ENCODE measurements at regions not wholly inside any gene's neighbourhood (a gene's known extent, or its start where the extent isn't known, plus 50 kb on each side); places are given as distances from the start of the nearest gene placed in this dataset.

DNA sequence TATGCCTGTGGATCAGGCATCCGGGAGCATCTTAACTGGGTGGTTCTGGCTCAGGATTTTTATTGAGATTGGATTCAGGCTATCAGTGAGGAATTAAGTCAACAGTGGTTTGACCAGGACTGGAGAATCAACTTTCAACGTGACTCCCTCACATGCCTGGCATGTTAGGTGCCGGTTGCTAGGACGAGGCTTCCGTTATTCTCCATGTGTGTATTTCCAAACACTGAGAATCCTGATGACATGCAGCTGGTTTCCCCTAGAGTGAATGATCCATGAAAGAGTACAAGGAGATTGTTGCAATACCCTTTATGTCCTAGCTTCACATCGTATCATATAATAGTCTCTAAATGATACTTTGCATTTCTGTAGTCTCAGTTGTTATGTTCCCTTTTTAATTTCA is 529.2 kb downstream of the ANXA1 start:
- H3K4me1 ChIP-seq (ENCODE audit: insufficient read depth) = no peaks in the 10 kb centered on the region
- no peaks in the 10 kb centered on the region for H3K27me3 ChIP-seq (ENCODE audit: insufficient read depth)
- TF ChIP-seq ZNF114 (CRISPR knock-in tag; IDR thresholded peaks at IDR 0.05) (no peak), POLR2AphosphoS5 (IDR thresholded peaks at IDR 0.05; ENCODE audit: low read depth) (no peak), NANOG (IDR thresholded peaks at IDR 0.05; ENCODE audit: borderline replicate concordance) (no peak), EZH2phosphoT487 (IDR thresholded peaks at IDR 0.05; ENCODE audit: unreplicated experiment) (no peak), REST (IDR thresholded peaks at IDR 0.05; ENCODE audit: unreplicated experiment) (no peak), CREB1 (CRISPR knock-in tag; IDR thresholded peaks at IDR 0.05; ENCODE audit: low read depth) (no peak), ZNF331 (CRISPR knock-in tag; IDR thresholded peaks at IDR 0.05; ENCODE audit: low read depth) (no peak)
- TF ChIP-seq, protein P1, sequence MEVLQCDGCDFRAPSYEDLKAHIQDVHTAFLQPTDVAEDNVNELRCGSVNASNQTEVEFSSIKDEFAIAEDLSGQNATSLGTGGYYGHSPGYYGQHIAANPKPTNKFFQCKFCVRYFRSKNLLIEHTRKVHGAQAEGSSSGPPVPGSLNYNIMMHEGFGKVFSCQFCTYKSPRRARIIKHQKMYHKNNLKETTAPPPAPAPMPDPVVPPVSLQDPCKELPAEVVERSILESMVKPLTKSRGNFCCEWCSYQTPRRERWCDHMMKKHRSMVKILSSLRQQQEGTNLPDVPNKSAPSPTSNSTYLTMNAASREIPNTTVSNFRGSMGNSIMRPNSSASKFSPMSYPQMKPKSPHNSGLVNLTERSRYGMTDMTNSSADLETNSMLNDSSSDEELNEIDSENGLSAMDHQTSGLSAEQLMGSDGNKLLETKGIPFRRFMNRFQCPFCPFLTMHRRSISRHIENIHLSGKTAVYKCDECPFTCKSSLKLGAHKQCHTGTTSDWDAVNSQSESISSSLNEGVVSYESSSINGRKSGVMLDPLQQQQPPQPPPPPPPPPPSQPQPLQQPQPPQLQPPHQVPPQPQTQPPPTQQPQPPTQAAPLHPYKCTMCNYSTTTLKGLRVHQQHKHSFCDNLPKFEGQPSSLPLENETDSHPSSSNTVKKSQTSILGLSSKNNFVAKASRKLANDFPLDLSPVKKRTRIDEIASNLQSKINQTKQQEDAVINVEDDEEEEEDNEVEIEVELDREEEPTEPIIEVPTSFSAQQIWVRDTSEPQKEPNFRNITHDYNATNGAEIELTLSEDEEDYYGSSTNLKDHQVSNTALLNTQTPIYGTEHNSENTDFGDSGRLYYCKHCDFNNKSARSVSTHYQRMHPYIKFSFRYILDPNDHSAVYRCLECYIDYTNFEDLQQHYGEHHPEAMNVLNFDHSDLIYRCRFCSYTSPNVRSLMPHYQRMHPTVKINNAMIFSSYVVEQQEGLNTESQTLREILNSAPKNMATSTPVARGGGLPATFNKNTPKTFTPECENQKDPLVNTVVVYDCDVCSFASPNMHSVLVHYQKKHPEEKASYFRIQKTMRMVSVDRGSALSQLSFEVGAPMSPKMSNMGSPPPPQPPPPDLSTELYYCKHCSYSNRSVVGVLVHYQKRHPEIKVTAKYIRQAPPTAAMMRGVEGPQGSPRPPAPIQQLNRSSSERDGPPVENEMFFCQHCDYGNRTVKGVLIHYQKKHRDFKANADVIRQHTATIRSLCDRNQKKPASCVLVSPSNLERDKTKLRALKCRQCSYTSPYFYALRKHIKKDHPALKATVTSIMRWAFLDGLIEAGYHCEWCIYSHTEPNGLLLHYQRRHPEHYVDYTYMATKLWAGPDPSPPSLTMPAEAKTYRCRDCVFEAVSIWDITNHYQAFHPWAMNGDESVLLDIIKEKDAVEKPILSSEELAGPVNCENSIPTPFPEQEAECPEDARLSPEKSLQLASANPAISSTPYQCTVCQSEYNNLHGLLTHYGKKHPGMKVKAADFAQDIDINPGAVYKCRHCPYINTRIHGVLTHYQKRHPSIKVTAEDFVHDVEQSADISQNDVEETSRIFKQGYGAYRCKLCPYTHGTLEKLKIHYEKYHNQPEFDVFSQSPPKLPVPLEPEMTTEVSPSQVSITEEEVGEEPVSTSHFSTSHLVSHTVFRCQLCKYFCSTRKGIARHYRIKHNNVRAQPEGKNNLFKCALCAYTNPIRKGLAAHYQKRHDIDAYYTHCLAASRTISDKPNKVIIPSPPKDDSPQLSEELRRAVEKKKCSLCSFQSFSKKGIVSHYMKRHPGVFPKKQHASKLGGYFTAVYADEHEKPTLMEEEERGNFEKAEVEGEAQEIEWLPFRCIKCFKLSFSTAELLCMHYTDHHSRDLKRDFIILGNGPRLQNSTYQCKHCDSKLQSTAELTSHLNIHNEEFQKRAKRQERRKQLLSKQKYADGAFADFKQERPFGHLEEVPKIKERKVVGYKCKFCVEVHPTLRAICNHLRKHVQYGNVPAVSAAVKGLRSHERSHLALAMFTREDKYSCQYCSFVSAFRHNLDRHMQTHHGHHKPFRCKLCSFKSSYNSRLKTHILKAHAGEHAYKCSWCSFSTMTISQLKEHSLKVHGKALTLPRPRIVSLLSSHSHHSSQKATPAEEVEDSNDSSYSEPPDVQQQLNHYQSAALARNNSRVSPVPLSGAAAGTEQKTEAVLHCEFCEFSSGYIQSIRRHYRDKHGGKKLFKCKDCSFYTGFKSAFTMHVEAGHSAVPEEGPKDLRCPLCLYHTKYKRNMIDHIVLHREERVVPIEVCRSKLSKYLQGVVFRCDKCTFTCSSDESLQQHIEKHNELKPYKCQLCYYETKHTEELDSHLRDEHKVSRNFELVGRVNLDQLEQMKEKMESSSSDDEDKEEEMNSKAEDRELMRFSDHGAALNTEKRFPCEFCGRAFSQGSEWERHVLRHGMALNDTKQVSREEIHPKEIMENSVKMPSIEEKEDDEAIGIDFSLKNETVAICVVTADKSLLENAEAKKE (CRISPR knock-in tag; IDR thresholded peaks at IDR 0.05) = no peak
- TF ChIP-seq, protein P2, sequence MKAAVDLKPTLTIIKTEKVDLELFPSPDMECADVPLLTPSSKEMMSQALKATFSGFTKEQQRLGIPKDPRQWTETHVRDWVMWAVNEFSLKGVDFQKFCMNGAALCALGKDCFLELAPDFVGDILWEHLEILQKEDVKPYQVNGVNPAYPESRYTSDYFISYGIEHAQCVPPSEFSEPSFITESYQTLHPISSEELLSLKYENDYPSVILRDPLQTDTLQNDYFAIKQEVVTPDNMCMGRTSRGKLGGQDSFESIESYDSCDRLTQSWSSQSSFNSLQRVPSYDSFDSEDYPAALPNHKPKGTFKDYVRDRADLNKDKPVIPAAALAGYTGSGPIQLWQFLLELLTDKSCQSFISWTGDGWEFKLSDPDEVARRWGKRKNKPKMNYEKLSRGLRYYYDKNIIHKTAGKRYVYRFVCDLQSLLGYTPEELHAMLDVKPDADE (IDR thresholded peaks at IDR 0.05) = no peak
- TF ChIP-seq, protein P3, sequence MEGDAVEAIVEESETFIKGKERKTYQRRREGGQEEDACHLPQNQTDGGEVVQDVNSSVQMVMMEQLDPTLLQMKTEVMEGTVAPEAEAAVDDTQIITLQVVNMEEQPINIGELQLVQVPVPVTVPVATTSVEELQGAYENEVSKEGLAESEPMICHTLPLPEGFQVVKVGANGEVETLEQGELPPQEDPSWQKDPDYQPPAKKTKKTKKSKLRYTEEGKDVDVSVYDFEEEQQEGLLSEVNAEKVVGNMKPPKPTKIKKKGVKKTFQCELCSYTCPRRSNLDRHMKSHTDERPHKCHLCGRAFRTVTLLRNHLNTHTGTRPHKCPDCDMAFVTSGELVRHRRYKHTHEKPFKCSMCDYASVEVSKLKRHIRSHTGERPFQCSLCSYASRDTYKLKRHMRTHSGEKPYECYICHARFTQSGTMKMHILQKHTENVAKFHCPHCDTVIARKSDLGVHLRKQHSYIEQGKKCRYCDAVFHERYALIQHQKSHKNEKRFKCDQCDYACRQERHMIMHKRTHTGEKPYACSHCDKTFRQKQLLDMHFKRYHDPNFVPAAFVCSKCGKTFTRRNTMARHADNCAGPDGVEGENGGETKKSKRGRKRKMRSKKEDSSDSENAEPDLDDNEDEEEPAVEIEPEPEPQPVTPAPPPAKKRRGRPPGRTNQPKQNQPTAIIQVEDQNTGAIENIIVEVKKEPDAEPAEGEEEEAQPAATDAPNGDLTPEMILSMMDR (conservative IDR thresholded peaks at IDR 0.05; ENCODE audit: low read depth in 2 of 2) = no peak
- Mint-ChIP-seq H3K4me1 (no peaks in the 10 kb centered on the region), H3K36me3 (ENCODE audit: low read depth) (peaks cover 24% of the 10 kb centered on the region), H3K27me3 (ENCODE audit: insufficient read depth, low read depth, poor library complexity) (no peaks in the 10 kb centered on the region), H3K9me3 (peaks cover 22% of the 10 kb centered on the region), H3K4me3 (no peak overlapping the region), H3K27ac (no peak overlapping the region)
- H3K4me2 ChIP-seq = no peak overlapping the region
- H2AFZ ChIP-seq = no peak overlapping the region
- DNase-seq (ENCODE audit: low spot score) (no peak), ATAC-seq (no peak)
- no peaks in the 10 kb centered on the region for H4K20me1 ChIP-seq (replicated peaks; ENCODE audit: insufficient read depth)
- H3K36me3 ChIP-seq (ENCODE audit: insufficient read depth) = no peaks in the 10 kb centered on the region
- no peaks in the 10 kb centered on the region for H3F3A ChIP-seq (replicated peaks; ENCODE audit: low read depth)
- no peak overlapping the region for H3K27ac ChIP-seq (ENCODE audit: low read depth)
- H3K79me2 ChIP-seq (replicated peaks; ENCODE audit: insufficient read depth) = no peaks in the 10 kb centered on the region
- no peaks in the 10 kb centered on the region for H3K9me2 ChIP-seq (ENCODE audit: insufficient read depth)
- H3K4me3 ChIP-seq = no peak overlapping the region
